WERI-Rb-1 (cell line): ENCODE measurements at regions not wholly inside any gene's neighbourhood (a gene's known extent, or its start where the extent isn't known, plus 50 kb on each side); places are given as distances from the start of the nearest gene placed in this dataset.

Experiments used
- DNase-seq: peaks from one replicate; pipeline ENCODE4 v3.0.0-alpha.2; 2020
- H3K27ac ChIP-seq: fragments of 250-450 bp; sonication (Bioruptor Pico); 2 replicates; pipeline ENCODE4 v1.5.1; 2020; ENCODE audit warnings: mild to moderate bottlenecking, moderate library complexity
- H3K27me3 ChIP-seq: fragments of 250-450 bp; sonication (Bioruptor Pico); 2 replicates; pipeline ENCODE4 v1.5.1; 2021; ENCODE audit warnings: mild to moderate bottlenecking, low read depth, moderate library complexity; ENCODE audit not compliant: insufficient read depth, severe bottlenecking
- H3K36me3 ChIP-seq: fragments of 250-450 bp; sonication (Bioruptor Pico); 2 replicates; pipeline ENCODE4 v1.5.1; 2020; ENCODE audit warnings: mild to moderate bottlenecking, moderate library complexity
- H3K4me3 ChIP-seq: 2 replicates; pipeline ENCODE4 v1.5.1; 2011; ENCODE audit warnings: low read depth, mild to moderate bottlenecking, control low read depth, low read length
- H3K9me3 ChIP-seq: fragments of 250-450 bp; sonication (Bioruptor Pico); 2 replicates; pipeline ENCODE4 v1.5.1; 2021; ENCODE audit warnings: mild to moderate bottlenecking, moderate library complexity; ENCODE audit not compliant: severe bottlenecking
- CTCF ChIP-seq: IDR thresholded peaks from 2 replicates; pipeline ENCODE4 v1.5.1; 2011; ENCODE audit warnings: low read depth, mild to moderate bottlenecking, control low read depth, inconsistent platforms, low read length

GRCh38 chr4:67273666-67274065, 271.6 kb downstream of the CENPC start:
- no peak for DNase-seq
- H3K4me3 ChIP-seq, result no peak overlapping the region
- peaks cover 8% of the 10 kb centered on the region for H3K9me3 ChIP-seq
- H3K36me3 ChIP-seq, result no peaks in the 10 kb centered on the region
- H3K27me3 ChIP-seq, result no peaks in the 10 kb centered on the region
- TF ChIP-seq CTCF, result no peak
- H3K27ac ChIP-seq, result no peak overlapping the region

DNA sequence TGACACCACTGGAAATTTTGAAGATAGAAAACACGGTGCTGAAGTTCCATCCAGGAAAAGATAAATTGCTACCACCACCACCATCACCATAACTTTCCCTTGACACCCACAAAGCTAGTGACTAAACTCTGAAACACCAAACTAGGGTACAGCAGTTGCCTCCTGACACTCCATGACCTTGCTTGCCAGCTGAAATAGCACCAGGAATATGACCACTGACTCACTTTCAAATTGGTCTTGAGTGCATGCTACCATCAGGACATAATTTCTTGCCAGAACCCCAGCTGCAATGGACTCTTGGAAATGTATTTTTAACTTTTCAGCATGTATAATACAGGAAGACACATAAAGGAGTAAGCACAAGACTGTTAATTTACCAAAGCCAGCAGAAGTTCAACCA, 283.3 kb downstream of the CENPC start:
- Histone ChIP-seq H3K9me3 (no peaks in the 10 kb centered on the region), H3K27ac (no peak overlapping the region)

DNA sequence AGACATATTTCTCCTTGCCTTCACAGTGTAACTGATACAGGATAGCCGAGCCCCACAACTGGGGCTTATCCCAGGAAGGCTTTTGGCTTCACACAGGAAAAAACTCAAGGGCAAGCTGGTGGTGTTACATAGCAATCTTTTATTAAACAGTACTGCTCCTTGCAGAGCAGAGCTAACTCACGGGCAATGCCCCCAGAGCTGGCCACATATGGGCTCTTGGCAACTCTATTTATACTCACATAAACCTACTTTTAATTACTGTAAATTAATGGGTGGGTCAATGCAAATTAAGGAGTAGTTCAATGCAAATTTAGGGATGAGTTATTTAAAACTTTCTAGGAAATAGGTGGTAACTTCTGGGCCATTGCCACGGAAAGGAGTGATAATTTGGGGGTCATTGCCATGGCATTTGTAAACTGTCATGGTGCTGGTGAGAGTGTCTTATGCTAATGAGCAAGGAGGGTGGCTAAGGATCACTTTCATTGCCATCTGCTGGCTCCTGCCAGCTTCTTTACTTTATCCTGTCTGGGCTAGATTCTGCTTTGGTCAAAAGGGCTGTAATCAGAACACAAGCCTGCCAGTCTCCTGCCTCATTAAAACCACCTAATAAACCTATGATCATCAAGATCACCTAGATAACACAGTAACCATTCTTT, 288.8 kb downstream of the CENPC start:
- DNase-seq, result peak; percentile 55
- no peaks in the 10 kb centered on the region for H3K27me3 ChIP-seq
- no peak for TF ChIP-seq CTCF
- H3K27ac ChIP-seq, result no peak overlapping the region
- H3K4me3 ChIP-seq, result no peak overlapping the region
- H3K36me3 ChIP-seq, result no peaks in the 10 kb centered on the region
- no peaks in the 10 kb centered on the region for H3K9me3 ChIP-seq

More for the DNA sequence above, 283.3 kb downstream of the CENPC start:
- Histone ChIP-seq H3K27me3 (no peaks in the 10 kb centered on the region), H3K36me3 (no peaks in the 10 kb centered on the region), H3K4me3 (no peak overlapping the region)
- no peak for TF ChIP-seq CTCF
- DNase-seq, result no peak

DNA sequence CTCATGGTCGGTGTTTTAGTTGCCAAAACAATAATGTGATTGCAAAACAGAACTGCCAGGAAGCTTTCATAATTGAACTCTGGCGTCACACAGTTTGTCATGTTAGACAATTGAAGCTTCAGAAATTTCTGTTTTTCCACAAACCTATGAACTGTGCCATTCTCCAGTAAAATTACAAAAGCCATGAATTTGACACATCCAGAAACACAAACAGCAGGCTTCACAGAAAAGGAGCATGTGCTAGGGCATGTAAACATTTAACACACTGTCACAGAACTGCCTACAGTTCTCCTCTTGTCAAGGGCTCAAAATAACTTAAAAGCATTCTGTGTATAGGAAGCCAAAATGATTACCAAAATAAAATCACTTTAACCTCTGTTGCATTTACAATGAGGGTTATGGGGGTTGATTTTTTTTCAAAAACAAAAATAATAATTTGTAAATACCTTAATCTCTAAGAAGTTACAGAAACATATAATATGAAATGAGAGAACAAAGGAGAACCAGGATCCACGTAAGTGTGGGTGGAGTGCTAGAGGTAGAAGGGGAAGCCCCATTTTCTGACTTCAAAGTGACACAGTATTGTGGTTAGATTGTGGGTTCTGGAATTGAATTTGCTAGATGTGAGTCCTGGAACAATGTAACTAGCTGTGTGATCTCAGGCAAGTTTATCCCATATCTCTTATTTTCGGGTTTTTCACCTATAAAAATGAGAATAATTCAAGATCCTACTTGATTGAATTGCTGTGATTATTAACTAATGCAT, 295.0 kb downstream of the CENPC start:
- no peak for TF ChIP-seq CTCF
- H3K27ac ChIP-seq, result no peak overlapping the region
- DNase-seq, result no peak
- H3K36me3 ChIP-seq, result no peaks in the 10 kb centered on the region
- H3K27me3 ChIP-seq, result no peaks in the 10 kb centered on the region
- no peaks in the 10 kb centered on the region for H3K9me3 ChIP-seq
- no peak overlapping the region for H3K4me3 ChIP-seq

DNA sequence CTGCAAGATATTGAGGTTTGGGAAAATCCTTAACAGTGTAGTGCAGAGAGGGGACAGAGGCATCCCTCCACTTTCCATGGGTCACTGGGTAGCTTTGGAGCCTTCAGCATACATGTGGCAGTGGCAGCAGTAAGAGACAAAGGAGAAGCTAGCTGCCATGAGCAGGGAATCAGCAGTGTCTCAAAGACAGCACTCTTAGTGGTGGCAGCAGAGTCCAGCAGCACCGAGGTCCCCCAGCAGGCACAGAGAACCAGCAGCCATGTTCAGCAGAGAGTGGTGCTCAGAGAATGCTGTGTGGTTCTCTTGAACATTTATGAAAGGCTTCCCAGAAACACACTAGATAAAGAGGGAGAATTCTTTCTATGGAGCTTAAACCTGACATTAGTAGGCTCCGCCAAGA, 308.5 kb downstream of the CENPC start:
- H3K27me3 ChIP-seq, result no peaks in the 10 kb centered on the region
- no peaks in the 10 kb centered on the region for H3K9me3 ChIP-seq
- H3K27ac ChIP-seq, result no peak overlapping the region
- DNase-seq, result no peak
- no peaks in the 10 kb centered on the region for H3K36me3 ChIP-seq
- no peak for TF ChIP-seq CTCF
- H3K4me3 ChIP-seq, result no peak overlapping the region
